ENCODE measurements at regions not wholly inside any gene's neighbourhood (a gene's known extent, or its start where the extent isn't known, plus 50 kb on each side); places are given as distances from the start of the nearest gene placed in this dataset.
"Not testable (repeated sequence)": the region's sequence is repeated elsewhere in the genome, so short reads cannot be mapped to it uniquely, and the experiment has no call there.

DNA sequence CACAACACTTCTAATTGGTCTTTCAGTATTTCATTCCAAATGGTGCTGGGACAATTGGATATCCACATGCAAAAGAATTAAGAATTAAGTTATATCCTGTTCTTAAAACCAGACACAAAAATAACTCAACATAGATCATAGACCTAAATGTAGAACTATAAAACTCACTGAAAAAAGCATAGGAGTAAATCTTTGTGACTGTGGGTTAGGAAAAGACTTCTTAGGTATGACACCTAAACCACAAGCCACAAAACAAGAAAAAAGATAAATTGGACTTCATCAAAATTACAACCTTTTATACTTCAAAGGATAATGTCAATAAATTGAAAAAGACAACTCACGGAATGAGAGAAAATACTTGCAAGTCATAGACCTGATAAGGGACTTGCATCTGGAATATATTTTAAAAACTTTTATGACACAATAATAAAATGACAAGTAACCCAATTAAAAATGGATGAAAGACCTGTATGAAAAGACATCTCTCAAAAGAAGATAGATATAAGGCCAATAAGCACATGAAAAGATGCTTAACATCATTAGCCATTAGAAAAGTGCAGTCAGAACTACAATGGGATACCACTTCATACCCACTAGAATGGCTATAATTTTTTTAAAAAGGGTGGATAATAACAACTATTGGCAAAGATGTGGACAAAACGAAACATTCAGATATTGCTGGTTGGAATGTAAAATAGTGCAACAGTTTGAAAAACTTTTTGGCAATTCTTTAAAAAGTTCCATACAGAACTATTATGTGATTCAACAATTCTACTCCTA lies 72.5 kb upstream of the SLC38A4 start:
- WGBS, 2 experiments: 85% methylated on average over 2 of the region's 2 CpGs; no CpG with 5 or more reads in 1 of the 2 experiments

DNA sequence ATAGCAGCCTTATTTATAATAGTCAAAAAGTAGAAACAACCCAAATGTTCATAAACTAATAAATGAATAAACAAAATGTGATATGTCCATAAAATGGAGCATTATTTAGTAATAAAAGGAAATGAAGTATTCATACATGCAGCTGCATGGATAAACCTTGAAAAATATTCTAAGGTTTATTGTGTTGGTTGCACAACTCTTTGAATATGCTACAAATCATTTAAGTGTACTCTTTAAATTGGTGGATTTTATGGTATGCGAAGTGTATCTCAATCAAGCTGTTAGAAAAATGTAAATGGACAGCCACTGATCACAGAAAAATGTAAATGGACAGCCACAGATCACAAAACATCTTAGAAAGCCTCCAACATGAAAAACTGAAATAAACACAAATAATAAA lies 73.2 kb upstream of the SLC38A4 start:
- Histone ChIP-seq H3K27me3 (ENCODE audit: control insufficient read depth, insufficient read depth, low read length, poor library complexity, severe bottlenecking) (no peaks in the 10 kb centered on the region), H3K27ac (ENCODE audit: insufficient read depth, low read depth, low read length, poor library complexity, severe bottlenecking) (no peak overlapping the region), H3K4me3 (ENCODE audit: insufficient read depth, low read depth, low read length) (no peak overlapping the region), H3K4me1 (ENCODE audit: control insufficient read depth, insufficient read depth, low read length) (no peaks in the 10 kb centered on the region), H3K9me3 (ENCODE audit: control insufficient read depth, low read length) (no peaks in the 10 kb centered on the region), H3K36me3 (ENCODE audit: control insufficient read depth, insufficient read depth, low read length) (no peaks in the 10 kb centered on the region)
- 92% methylated on average over 1 of the region's 1 CpG; no CpG with 5 or more reads in 1 of the 2 experiments for WGBS, 2 experiments

More for the DNA sequence above, 72.5 kb upstream of the SLC38A4 start:
- Histone ChIP-seq H3K4me1 (ENCODE audit: control insufficient read depth, insufficient read depth, low read length) (no peaks in the 10 kb centered on the region), H3K27ac (ENCODE audit: insufficient read depth, low read depth, low read length, poor library complexity, severe bottlenecking) (no peak overlapping the region), H3K9me3 (ENCODE audit: control insufficient read depth, low read length) (no peaks in the 10 kb centered on the region), H3K4me3 (ENCODE audit: insufficient read depth, low read depth, low read length) (no peak overlapping the region), H3K36me3 (ENCODE audit: control insufficient read depth, insufficient read depth, low read length) (no peaks in the 10 kb centered on the region), H3K27me3 (ENCODE audit: control insufficient read depth, insufficient read depth, low read length, poor library complexity, severe bottlenecking) (no peaks in the 10 kb centered on the region)

DNA sequence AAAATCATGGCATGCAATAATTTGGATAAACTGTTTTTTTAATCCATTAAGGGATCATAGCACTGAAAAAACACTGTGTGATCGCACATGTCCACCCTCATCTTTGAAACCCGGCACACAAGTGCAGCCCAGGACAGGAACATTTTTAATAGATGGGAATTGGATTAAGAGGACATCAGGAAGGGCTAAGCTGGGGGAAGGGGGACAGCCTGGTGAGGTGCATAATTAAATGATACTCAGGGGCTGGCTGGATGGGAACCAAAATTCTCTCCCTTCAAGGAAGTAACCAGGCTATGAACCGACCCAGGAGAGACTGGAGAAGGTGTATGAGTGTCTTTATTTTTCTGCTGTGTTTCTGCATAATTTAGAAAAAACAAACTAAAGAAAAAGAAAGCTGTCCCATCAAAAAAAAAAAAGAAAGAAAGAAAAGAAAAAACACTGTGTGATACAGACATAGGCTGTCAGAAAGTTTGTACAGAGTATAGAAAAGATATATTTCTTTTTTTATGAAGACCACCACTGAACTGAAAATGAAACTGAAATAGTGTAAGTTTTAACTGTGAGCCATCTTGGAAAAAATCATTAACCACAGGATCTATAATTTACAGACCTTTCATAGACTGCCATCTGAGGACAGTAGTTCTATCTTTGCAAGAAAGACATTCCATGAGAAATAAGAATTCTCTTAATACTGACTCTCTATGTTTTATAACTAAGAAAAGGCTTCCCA lies 75.1 kb upstream of the SLC38A4 start:
- H3K36me3 ChIP-seq (ENCODE audit: control insufficient read depth, insufficient read depth, low read length): no peaks in the 10 kb centered on the region
- H3K4me1 ChIP-seq (ENCODE audit: control insufficient read depth, insufficient read depth, low read length): no peaks in the 10 kb centered on the region
- no peaks in the 10 kb centered on the region for H3K27me3 ChIP-seq (ENCODE audit: control insufficient read depth, insufficient read depth, low read length, poor library complexity, severe bottlenecking)
- H3K9me3 ChIP-seq (ENCODE audit: control insufficient read depth, low read length): no peaks in the 10 kb centered on the region
- no peak overlapping the region for H3K4me3 ChIP-seq (ENCODE audit: insufficient read depth, low read depth, low read length)
- H3K27ac ChIP-seq (ENCODE audit: insufficient read depth, low read depth, low read length, poor library complexity, severe bottlenecking): no peak overlapping the region
- 91 to 100% methylated on average over 2 to 3 of the region's 3 CpGs for WGBS, 2 experiments

DNA sequence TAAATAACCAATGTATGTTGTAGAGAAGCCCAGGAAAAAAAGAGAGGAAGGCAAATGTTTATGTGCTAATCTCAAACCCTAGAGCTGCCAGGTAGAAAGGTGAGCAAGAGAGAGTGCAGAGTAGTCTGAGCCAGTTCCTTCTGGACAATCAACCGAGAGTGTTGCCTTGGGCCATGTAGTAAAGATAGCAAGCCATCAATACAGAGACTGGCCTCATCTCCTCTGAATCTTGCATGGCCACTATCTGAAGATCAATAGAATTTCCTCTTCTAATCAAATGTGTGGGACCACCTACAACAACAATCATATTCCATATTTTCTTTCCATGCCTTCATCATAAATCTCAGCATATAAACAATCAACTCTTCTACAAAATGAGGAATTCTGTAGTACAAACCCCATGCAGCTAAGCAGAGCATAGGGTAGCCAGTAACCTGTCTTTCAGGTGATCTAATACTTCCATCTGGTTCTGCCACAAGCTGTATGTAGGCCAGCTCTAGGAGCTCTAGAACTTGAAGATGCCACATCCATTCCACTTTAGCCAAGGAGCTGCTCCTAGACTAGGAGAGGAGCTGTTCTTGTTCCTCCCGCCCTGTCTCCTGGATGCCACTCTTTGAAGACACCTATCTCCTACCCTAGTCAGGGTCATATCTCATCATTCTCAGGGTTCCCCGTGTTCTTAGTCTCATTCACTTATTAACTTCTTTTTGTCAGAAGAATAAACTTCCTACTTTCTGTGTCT lies 75.8 kb upstream of the SLC38A4 start:
- Histone ChIP-seq H3K4me3 (ENCODE audit: insufficient read depth, low read depth, low read length) (no peak overlapping the region), H3K36me3 (ENCODE audit: control insufficient read depth, insufficient read depth, low read length) (no peaks in the 10 kb centered on the region), H3K27ac (ENCODE audit: insufficient read depth, low read depth, low read length, poor library complexity, severe bottlenecking) (no peak overlapping the region), H3K9me3 (ENCODE audit: control insufficient read depth, low read length) (no peaks in the 10 kb centered on the region), H3K4me1 (ENCODE audit: control insufficient read depth, insufficient read depth, low read length) (no peaks in the 10 kb centered on the region), H3K27me3 (ENCODE audit: control insufficient read depth, insufficient read depth, low read length, poor library complexity, severe bottlenecking) (no peaks in the 10 kb centered on the region)
- WGBS, 2 experiments: 30 to 31% methylated on average over 3 of the region's 3 CpGs

DNA sequence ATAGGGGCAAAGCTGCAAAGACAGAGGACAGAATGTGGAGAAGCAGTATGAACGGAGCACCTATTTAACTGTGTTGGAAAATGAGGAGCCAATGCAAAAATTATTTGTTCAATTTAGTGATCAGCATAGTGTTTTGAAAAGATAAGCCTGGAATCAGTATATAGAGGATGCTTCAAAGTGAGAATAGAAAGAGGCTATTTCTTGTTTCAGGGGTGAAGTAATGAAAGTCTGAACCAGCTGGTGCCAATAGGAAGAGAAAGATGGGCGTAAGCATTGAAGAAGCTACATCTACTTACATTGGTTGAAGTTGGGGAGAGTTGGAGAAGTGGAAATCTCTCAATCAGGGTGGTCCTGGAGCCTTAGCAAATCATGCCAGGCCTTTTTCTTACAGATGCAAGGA lies 77.3 kb upstream of the SLC38A4 start:
- Histone ChIP-seq H3K4me1 (ENCODE audit: control insufficient read depth, insufficient read depth, low read length) (no peaks in the 10 kb centered on the region), H3K27ac (ENCODE audit: insufficient read depth, low read depth, low read length, poor library complexity, severe bottlenecking) (no peak overlapping the region), H3K4me3 (ENCODE audit: insufficient read depth, low read depth, low read length) (no peak overlapping the region), H3K27me3 (ENCODE audit: control insufficient read depth, insufficient read depth, low read length, poor library complexity, severe bottlenecking) (no peaks in the 10 kb centered on the region), H3K9me3 (ENCODE audit: control insufficient read depth, low read length) (no peaks in the 10 kb centered on the region), H3K36me3 (ENCODE audit: control insufficient read depth, insufficient read depth, low read length) (no peaks in the 10 kb centered on the region)
- 94% methylated on average over 2 of the region's 2 CpGs for WGBS, 2 experiments

DNA sequence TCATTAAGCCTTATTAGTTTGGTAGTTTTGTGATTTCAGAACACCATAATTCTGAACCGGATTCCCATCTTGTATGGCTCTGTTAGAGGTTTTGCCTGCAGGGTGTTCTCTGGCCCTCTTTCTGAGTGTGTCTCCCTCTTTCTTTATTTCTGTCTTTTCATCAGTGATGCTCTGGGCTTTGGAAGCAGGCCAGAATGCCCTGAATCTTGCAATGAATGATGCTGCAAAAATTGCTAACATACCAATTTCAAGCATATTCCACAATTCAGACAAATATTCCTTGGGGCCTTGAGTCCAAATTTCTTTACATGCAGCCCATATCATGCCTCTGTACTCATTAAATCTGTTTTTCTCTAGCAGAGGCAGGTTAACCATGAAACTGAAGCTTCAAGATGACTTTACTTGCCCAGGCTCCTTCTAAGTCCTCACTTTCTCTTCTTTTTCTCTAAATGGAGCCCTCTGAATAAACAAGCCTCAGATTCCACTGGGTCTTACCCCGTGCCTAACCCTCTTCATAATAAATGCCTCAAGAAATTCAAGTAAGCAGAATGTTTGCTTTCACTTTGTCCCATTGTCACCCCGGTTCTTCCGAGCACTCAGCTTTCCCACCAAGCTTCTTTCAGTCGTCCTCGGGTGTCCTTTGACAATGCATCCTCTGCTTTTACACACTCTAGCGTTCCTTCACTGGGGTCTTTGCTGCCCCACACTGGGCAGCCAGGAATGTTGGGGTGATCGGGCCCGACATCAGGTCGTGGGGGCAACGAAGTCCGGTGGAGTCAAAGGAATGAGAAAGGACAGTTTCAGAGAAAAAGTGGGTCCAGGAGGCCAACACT lies 78.8 kb upstream of the SLC38A4 start:
- H3K27ac ChIP-seq (ENCODE audit: insufficient read depth, low read depth, low read length, poor library complexity, severe bottlenecking): no peak overlapping the region
- no peaks in the 10 kb centered on the region for H3K4me1 ChIP-seq (ENCODE audit: control insufficient read depth, insufficient read depth, low read length)
- WGBS, 2 experiments: 90 to 92% methylated on average over 12 of the region's 12 CpGs
- no peaks in the 10 kb centered on the region for H3K27me3 ChIP-seq (ENCODE audit: control insufficient read depth, insufficient read depth, low read length, poor library complexity, severe bottlenecking)
- no peaks in the 10 kb centered on the region for H3K36me3 ChIP-seq (ENCODE audit: control insufficient read depth, insufficient read depth, low read length)
- H3K9me3 ChIP-seq (ENCODE audit: control insufficient read depth, low read length): no peaks in the 10 kb centered on the region
- H3K4me3 ChIP-seq (ENCODE audit: insufficient read depth, low read depth, low read length): no peak overlapping the region

DNA sequence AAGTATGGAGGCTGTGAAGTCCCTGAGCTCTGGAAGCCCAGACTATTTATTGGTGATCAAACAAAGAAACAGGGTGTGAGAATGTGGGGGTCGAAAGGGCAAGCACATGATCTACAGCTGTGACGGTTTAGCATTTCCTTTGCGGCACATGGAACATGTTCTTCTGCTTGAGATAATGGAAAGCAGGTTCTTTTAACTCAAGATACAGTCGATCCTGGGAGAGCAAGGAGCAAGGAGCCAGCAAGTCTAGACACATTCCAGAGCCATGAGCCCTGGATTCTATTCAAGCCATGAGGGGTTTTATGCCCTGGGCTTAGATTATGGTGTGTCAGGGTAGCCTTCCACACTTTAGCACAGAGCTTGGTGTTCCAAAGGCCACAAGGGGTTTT lies 79.4 kb upstream of the SLC38A4 start:
- not testable (repeated sequence) for H3K27ac ChIP-seq (ENCODE audit: insufficient read depth, low read depth, low read length, poor library complexity, severe bottlenecking); H3K36me3 ChIP-seq (ENCODE audit: control insufficient read depth, insufficient read depth, low read length); H3K9me3 ChIP-seq (ENCODE audit: control insufficient read depth, low read length); H3K4me1 ChIP-seq (ENCODE audit: control insufficient read depth, insufficient read depth, low read length); H3K27me3 ChIP-seq (ENCODE audit: control insufficient read depth, insufficient read depth, low read length, poor library complexity, severe bottlenecking); H3K4me3 ChIP-seq (ENCODE audit: insufficient read depth, low read depth, low read length)
- WGBS, 2 experiments: 92 to 96% methylated on average over 4 of the region's 4 CpGs

DNA sequence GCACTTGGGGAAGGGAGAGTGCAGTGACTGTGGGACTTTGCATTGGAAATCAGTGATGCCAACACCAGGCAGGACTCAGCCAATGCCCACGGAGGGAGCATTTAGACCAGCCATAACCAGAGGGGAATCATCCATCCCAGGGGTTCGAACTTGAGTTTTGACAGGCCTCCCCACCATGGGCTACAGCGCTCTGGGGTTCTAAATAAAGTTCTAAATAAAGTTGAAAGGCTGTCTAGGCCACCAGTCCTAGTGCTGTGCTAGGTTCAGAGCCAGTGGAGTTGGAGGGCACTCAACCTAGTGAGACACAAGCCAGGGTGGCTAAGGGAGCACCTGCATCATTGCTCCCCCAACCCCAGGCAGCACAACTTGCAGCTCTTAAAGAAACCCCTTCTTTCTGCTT lies 82.0 kb upstream of the SLC38A4 start:
- Histone ChIP-seq H3K4me3 (ENCODE audit: insufficient read depth, low read depth, low read length) (no peak overlapping the region), H3K4me1 (ENCODE audit: control insufficient read depth, insufficient read depth, low read length) (no peaks in the 10 kb centered on the region), H3K27ac (ENCODE audit: insufficient read depth, low read depth, low read length, poor library complexity, severe bottlenecking) (no peak overlapping the region), H3K36me3 (ENCODE audit: control insufficient read depth, insufficient read depth, low read length) (no peaks in the 10 kb centered on the region), H3K27me3 (ENCODE audit: control insufficient read depth, insufficient read depth, low read length, poor library complexity, severe bottlenecking) (no peaks in the 10 kb centered on the region), H3K9me3 (ENCODE audit: control insufficient read depth, low read length) (no peaks in the 10 kb centered on the region)
- 94 to 95% methylated on average over 3 of the region's 3 CpGs for WGBS, 2 experiments

DNA sequence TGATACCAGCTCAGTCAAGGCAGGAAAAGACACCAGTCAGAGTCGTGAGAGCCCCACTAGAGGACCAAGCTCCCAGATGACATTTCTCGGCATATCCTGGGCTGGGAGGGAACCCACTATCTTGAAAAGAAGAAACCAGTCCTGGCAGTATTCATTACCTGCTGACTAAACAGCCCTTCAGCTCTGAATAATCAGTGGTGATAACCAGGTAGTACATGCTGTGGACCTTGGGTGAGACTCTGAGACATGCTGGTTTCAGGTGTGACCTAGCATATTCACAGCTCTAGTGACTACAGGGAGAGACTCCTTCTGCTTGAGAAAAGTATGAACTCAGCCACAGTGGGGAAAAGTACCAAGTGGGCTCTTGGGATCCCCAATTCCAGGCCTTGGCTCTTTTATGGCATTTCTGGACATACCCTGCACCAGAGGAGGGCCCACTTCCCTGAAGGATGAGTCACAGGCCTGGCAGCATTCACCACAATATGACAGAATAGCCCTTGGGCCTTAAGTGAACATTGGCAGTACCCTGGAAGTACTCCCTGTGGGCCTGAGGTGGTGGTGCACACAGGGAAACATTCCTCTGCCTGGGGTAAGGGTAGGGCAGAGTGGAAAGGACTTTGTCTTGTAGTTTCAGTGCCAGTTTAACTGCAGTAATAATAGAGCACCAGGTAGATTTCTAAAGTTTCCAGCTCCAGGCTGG lies 82.6 kb upstream of the SLC38A4 start:
- H3K4me3 ChIP-seq (ENCODE audit: insufficient read depth, low read depth, low read length): no peak overlapping the region
- H3K27ac ChIP-seq (ENCODE audit: insufficient read depth, low read depth, low read length, poor library complexity, severe bottlenecking): no peak overlapping the region
- H3K9me3 ChIP-seq (ENCODE audit: control insufficient read depth, low read length): no peaks in the 10 kb centered on the region
- 95 to 97% methylated on average over 2 of the region's 2 CpGs for WGBS, 2 experiments
- H3K36me3 ChIP-seq (ENCODE audit: control insufficient read depth, insufficient read depth, low read length): no peaks in the 10 kb centered on the region
- H3K27me3 ChIP-seq (ENCODE audit: control insufficient read depth, insufficient read depth, low read length, poor library complexity, severe bottlenecking): no peaks in the 10 kb centered on the region
- H3K4me1 ChIP-seq (ENCODE audit: control insufficient read depth, insufficient read depth, low read length): no peaks in the 10 kb centered on the region

Measured in ectodermal cell (in vitro differentiated cells).